ENCODE measurements at regions not wholly inside any gene's neighbourhood (a gene's known extent, or its start where the extent isn't known, plus 50 kb on each side); places are given as distances from the start of the nearest gene placed in this dataset.

DNA sequence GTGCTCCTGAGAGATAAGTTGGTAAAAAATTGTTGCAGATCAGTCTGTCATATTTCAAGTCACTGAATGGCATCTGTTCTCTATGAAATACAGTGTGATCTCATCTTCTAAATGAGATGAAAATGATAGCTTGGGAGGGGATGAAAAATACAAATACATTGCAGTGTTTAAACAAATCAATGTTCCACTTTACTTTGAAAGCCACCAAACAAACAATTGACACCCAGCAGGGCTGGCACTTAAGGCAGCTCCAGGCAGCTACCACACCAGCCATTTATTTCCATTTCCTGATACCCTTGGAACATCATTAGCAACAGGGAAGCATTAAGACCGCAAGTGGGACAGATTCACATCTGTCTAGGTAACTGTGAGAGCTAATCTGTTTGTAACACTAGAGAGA lies 827.6 kb upstream of the KIF2B start:
- no peak for TF ChIP-seq ADNP (CRISPR knock-in tag; IDR thresholded peaks at IDR 0.05)
- TF ChIP-seq LBX2 (CRISPR knock-in tag; IDR thresholded peaks at IDR 0.05; ENCODE audit: borderline replicate concordance): no peak
- TF ChIP-seq ZNF530 (CRISPR knock-in tag; IDR thresholded peaks at IDR 0.05; ENCODE audit: low read depth): no peak
- no peak for TF ChIP-seq ZNF784 (CRISPR knock-in tag; IDR thresholded peaks at IDR 0.05; ENCODE audit: borderline replicate concordance)
- Histone ChIP-seq H4K20me1 (ENCODE audit: insufficient read depth, low read length) (no peaks in the 10 kb centered on the region), H3K27me3 (ENCODE audit: control insufficient read depth in 1 of 2, insufficient read depth in 2 of 2, low read length in 2 of 2) (no peaks in the 10 kb centered on the region), H3K4me1 (ENCODE audit: insufficient read depth, low read length) (no peaks in the 10 kb centered on the region), H3K9me3 (ENCODE audit: low read length) (peaks cover 87% of the 10 kb centered on the region), H3K36me3 (replicated peaks in 1 of 2; ENCODE audit: control insufficient read depth in 1 of 2, insufficient read depth in 2 of 2, low read length in 2 of 2) (no peaks in the 10 kb centered on the region), H3K9ac (ENCODE audit: insufficient read depth, low read depth, low read length) (no peak overlapping the region), H2AFZ (ENCODE audit: low read length) (no peak overlapping the region), H3K4me2 (ENCODE audit: low read depth, low read length) (no peak overlapping the region), H3K79me2 (ENCODE audit: insufficient read depth, low read length) (no peaks in the 10 kb centered on the region), H3K27ac (ENCODE audit: extremely low read length, insufficient read depth, low read length) (no peak overlapping the region), H3K4me3 (replicated peaks in 1 of 3; ENCODE audit: insufficient read depth in 1 of 3, low read depth in 2 of 3, low read length in 3 of 3) (no peak overlapping the region)
- ATAC-seq (no peak), FAIRE-seq (no peak), DNase-seq (ENCODE audit: low spot score) (no peak)
- WGBS (ENCODE audit: low lambda C conversion rate): 0% methylated on average over 1 of the region's 1 CpG
- BruUV-seq (replicated peaks): no TSS peak
- POLR2A ChIA-PET: no interaction called here
- intact Hi-C loops (cut with micrococcal nuclease; ENCODE audit: unreplicated experiment) (no loop called here), in situ Hi-C loops (cut with HindIII; ENCODE audit: extremely low pct_ligation_motif_present, low pct_unique_long_range_greater_than_20kb) (no loop called here)
- CTCF ChIA-PET (ENCODE audit: low intra/inter-chr PET ratio, low total read pairs): no interaction called here

GRCh38 chr17:52986056-52986662 lies 827.6 kb upstream of the CA10 start:
- intact Hi-C loops (cut with micrococcal nuclease; ENCODE audit: unreplicated experiment): no loop called here
- Histone ChIP-seq H3K27ac (ENCODE audit: extremely low read length, insufficient read depth, low read length) (no peak overlapping the region), H3K9ac (ENCODE audit: insufficient read depth, low read depth, low read length) (no peak overlapping the region), H3K4me2 (ENCODE audit: low read depth, low read length) (no peak overlapping the region), H2AFZ (ENCODE audit: low read length) (no peak overlapping the region), H3K4me3 (replicated peaks in 1 of 3; ENCODE audit: insufficient read depth in 1 of 3, low read depth in 2 of 3, low read length in 3 of 3) (no peak overlapping the region), H3K9me3 (ENCODE audit: low read length) (peaks cover 86% of the 10 kb centered on the region), H3K27me3 (ENCODE audit: control insufficient read depth in 1 of 2, insufficient read depth in 2 of 2, low read length in 2 of 2) (no peaks in the 10 kb centered on the region), H3K36me3 (replicated peaks in 1 of 2; ENCODE audit: control insufficient read depth in 1 of 2, insufficient read depth in 2 of 2, low read length in 2 of 2) (no peaks in the 10 kb centered on the region), H3K79me2 (ENCODE audit: insufficient read depth, low read length) (no peaks in the 10 kb centered on the region), H4K20me1 (ENCODE audit: insufficient read depth, low read length) (no peaks in the 10 kb centered on the region), H3K4me1 (ENCODE audit: insufficient read depth, low read length) (no peaks in the 10 kb centered on the region)
- DNase-seq (ENCODE audit: low spot score) (no peak), ATAC-seq (no peak), FAIRE-seq (no peak)
- no TSS peak for BruUV-seq (replicated peaks)
- ChIA-PET CTCF (ENCODE audit: low intra/inter-chr PET ratio, low total read pairs) (no interaction called here), POLR2A (no interaction called here)
- 2% methylated on average over 4 of the region's 4 CpGs for WGBS (ENCODE audit: low lambda C conversion rate)
- in situ Hi-C loops (cut with HindIII; ENCODE audit: extremely low pct_ligation_motif_present, low pct_unique_long_range_greater_than_20kb): no loop called here
- TF ChIP-seq TBP (CRISPR knock-in tag; IDR thresholded peaks at IDR 0.05) (no peak), ZNF83 (CRISPR knock-in tag; IDR thresholded peaks at IDR 0.05; ENCODE audit: borderline replicate concordance) (no peak), XBP1 (CRISPR knock-in tag; IDR thresholded peaks at IDR 0.05) (no peak), TOE1 (CRISPR knock-in tag; IDR thresholded peaks at IDR 0.05) (no peak), TBX2 (CRISPR knock-in tag; IDR thresholded peaks at IDR 0.05; ENCODE audit: borderline replicate concordance) (no peak), ADNP (CRISPR knock-in tag; IDR thresholded peaks at IDR 0.05) (no peak), ZNF546 (CRISPR knock-in tag; conservative IDR thresholded peaks at IDR 0.05) (no peak), ZNF746 (CRISPR knock-in tag; IDR thresholded peaks at IDR 0.05) (no peak), CBX5 (CRISPR knock-in tag; IDR thresholded peaks at IDR 0.05; ENCODE audit: borderline replicate concordance) (no peak), ZBTB21 (CRISPR knock-in tag; IDR thresholded peaks at IDR 0.05) (no peak), NFE2 (CRISPR knock-in tag; IDR thresholded peaks at IDR 0.05) (no peak), CREB1 (IDR thresholded peaks at IDR 0.05) (no peak), CREB1 (CRISPR knock-in tag; IDR thresholded peaks at IDR 0.05) (no peak), USF2 (IDR thresholded peaks at IDR 0.05; ENCODE audit: low read depth, low read length) (no peak), USF2 (CRISPR knock-in tag; IDR thresholded peaks at IDR 0.05; ENCODE audit: borderline replicate concordance) (no peak)

All from HepG2 (cell line).